BJ (cell line): ENCODE measurements at regions not wholly inside any gene's neighbourhood (a gene's known extent, or its start where the extent isn't known, plus 50 kb on each side); places are given as distances from the start of the nearest gene placed in this dataset.

Experiments used
- CTCF ChIA-PET: fragments of 350-600 bp; formaldehyde crosslinking; extraction: SDS; loops from one replicate; lab custom pipeline; 2021; ENCODE audit warnings: antibody characterized with exemption, inconsistent platforms; lab: Yijun Ruan, JAX
- POLR2A ChIA-PET: fragments of 300-600 bp; sonication (Branson Sonifier 250); formaldehyde crosslinking; extraction: SDS; loops from one replicate; lab custom pipeline; 2021; ENCODE audit warnings: antibody characterized with exemption; lab: Charles Lee
- DNase-seq: peaks from one replicate; pipeline ENCODE4 v3.0.0-alpha.2; 2011; ENCODE audit warnings: low read depth
- H3K27me3 ChIP-seq: 2 replicates; pipeline ENCODE4 v1.6.0; 2011; ENCODE audit warnings: low read length; ENCODE audit not compliant: control insufficient read depth, insufficient read depth
- H3K36me3 ChIP-seq: 2 replicates; pipeline ENCODE4 v1.5.1; 2011; ENCODE audit warnings: low read length; ENCODE audit not compliant: control insufficient read depth, insufficient read depth
- H3K4me3 ChIP-seq: 2 replicates; pipeline ENCODE4 v1.5.1; 2011; ENCODE audit warnings: low read depth, mild to moderate bottlenecking, control low read depth, low read length
- TF ChIP-seq, protein P1 (sequence below): IDR thresholded peaks from 2 replicates; pipeline ENCODE4 v1.5.1; 2011; ENCODE audit warnings: low read depth, mild to moderate bottlenecking, control low read depth, inconsistent platforms, low read length, moderate library complexity; ENCODE audit not compliant: insufficient read depth

DNA sequence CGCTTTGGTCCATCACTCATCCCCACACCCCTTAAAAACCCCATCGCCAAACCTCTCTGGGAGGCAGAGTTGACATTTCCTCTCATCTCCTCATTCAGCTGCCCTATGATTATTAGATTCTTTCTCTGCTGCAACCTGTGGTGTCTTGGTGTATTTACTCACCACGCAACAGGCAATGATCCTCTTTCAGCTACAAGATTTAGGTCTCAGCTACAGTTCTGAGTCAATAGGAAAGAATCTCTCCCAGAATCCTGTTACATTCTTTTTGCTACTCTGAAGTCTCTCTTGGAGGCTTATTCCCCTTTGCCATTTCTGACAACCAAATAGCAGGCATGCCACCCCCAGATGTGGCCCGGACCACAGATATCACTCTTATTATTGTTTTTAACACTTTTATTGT is 468.3 kb upstream of the GYPC start:
- H3K27me3 ChIP-seq = no peaks in the 10 kb centered on the region
- ChIA-PET POLR2A (no interaction called here), CTCF (no interaction called here)
- H3K36me3 ChIP-seq = no peaks in the 10 kb centered on the region
- TF ChIP-seq, protein P1, sequence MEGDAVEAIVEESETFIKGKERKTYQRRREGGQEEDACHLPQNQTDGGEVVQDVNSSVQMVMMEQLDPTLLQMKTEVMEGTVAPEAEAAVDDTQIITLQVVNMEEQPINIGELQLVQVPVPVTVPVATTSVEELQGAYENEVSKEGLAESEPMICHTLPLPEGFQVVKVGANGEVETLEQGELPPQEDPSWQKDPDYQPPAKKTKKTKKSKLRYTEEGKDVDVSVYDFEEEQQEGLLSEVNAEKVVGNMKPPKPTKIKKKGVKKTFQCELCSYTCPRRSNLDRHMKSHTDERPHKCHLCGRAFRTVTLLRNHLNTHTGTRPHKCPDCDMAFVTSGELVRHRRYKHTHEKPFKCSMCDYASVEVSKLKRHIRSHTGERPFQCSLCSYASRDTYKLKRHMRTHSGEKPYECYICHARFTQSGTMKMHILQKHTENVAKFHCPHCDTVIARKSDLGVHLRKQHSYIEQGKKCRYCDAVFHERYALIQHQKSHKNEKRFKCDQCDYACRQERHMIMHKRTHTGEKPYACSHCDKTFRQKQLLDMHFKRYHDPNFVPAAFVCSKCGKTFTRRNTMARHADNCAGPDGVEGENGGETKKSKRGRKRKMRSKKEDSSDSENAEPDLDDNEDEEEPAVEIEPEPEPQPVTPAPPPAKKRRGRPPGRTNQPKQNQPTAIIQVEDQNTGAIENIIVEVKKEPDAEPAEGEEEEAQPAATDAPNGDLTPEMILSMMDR = no peak
- H3K4me3 ChIP-seq = no peak overlapping the region
- no peak for DNase-seq

DNA sequence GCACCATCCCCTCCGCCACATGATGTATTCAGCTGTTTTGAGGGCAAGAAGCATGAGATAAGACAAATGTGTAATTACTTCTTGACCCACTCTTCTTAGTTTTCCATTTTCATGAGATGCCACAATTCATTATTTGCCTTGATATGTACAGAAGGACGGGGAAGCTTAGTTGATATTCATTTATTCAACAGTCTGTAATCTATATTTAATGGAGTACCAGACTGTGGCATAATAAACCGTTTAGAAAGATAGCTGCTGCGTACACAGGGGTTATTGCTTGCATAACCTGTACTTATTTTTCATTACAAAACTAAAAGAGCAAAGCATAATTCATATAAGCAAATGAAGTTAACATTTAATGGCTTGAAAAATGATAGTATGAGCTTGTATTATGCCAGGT is 466.4 kb upstream of the GYPC start:
- no peak overlapping the region for H3K4me3 ChIP-seq
- DNase-seq = no peak
- TF ChIP-seq, protein P1 = no peak
- no peaks in the 10 kb centered on the region for H3K36me3 ChIP-seq
- H3K27me3 ChIP-seq = no peaks in the 10 kb centered on the region
- ChIA-PET CTCF (interaction anchor here (1.0 kb wide), 1 partner anchor 9 kb away, joined by 4 read pairs; no protein-coding TSS in a partner anchor), POLR2A (no interaction called here)

GRCh38 chr2:126200538-126200937 is 455.4 kb upstream of the GYPC start:
- Histone ChIP-seq H3K27me3 (no peaks in the 10 kb centered on the region), H3K4me3 (no peak overlapping the region), H3K36me3 (no peaks in the 10 kb centered on the region)
- TF ChIP-seq, protein P1 = no peak
- no peak for DNase-seq
- ChIA-PET POLR2A (no interaction called here), CTCF (no interaction called here)

DNA sequence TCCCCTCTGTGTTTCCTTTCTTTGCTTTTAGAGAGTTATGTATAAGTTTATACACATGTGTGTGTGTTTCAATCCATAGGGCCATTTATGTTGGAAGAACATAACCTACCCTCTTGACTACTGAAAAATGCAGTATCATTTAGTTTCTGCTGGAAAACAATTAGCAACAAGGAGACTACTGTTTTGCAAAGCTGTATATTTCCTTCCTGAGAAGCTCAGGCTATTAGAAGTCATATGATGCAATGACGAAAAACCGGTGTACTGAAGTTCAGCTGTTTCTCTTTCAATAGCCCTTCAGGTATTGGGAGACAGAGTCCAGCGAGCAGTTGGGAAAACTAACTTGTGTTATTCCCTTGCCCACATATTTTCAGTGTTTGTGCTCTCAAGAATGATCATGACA is 447.7 kb upstream of the GYPC start:
- no peak overlapping the region for H3K4me3 ChIP-seq
- no peaks in the 10 kb centered on the region for H3K36me3 ChIP-seq
- ChIA-PET POLR2A (no interaction called here), CTCF (no interaction called here)
- no peak for DNase-seq
- TF ChIP-seq, protein P1 = no peak
- H3K27me3 ChIP-seq = no peaks in the 10 kb centered on the region

DNA sequence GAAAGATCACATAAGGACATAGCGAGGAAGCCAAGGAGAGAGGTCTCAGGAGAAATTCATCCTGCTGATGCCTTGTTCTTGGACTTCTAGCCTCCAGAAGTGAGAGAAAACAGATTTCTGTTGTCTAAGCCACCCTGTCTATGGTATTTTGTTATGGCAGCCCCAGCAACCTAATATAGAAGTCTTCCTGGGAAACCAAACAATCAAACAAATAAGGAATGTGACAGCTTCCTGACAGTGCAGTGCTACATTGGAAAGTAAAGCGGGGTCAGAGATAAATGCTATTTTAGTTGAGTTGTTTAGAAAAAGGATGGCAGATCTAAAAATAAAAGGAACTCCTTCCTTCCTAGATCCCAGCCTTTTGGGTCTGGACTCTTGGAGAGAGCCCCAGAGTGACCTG is 443.2 kb upstream of the GYPC start:
- TF ChIP-seq, protein P1 = no peak
- CTCF ChIA-PET = no interaction called here
- DNase-seq = no peak
- H3K27me3 ChIP-seq = no peaks in the 10 kb centered on the region
- POLR2A ChIA-PET = no interaction called here
- H3K36me3 ChIP-seq = no peaks in the 10 kb centered on the region
- H3K4me3 ChIP-seq = no peak overlapping the region
